ENCODE measurements at regions not wholly inside any gene's neighbourhood (a gene's known extent, or its start where the extent isn't known, plus 50 kb on each side); places are given as distances from the start of the nearest gene placed in this dataset.

- Histone ChIP-seq H3K79me2 (ENCODE audit: control insufficient read depth, insufficient read depth, low read length) (no peaks in the 10 kb centered on the region), H3K4me1 (ENCODE audit: control insufficient read depth, extremely low read depth, insufficient read depth, low read length) (no peaks in the 10 kb centered on the region), H4K20me1 (ENCODE audit: control insufficient read depth, extremely low read depth, insufficient read depth, low read length) (no peaks in the 10 kb centered on the region), H3K27me3 (ENCODE audit: control insufficient read depth, extremely low read depth, insufficient read depth, low read length) (no peaks in the 10 kb centered on the region), H3K9ac (ENCODE audit: control insufficient read depth, extremely low read depth, insufficient read depth, low read length) (no peak overlapping the region), H3K27ac (ENCODE audit: control insufficient read depth, insufficient read depth, low read length) (no peak overlapping the region), H3K9me1 (ENCODE audit: control insufficient read depth, extremely low read depth, insufficient read depth, low read length) (no peaks in the 10 kb centered on the region), H3K36me3 (ENCODE audit: control insufficient read depth in 2 of 2, extremely low read depth in 1 of 2, insufficient read depth in 2 of 2, low read length in 2 of 2) (no peaks in the 10 kb centered on the region), H3K9me3 (ENCODE audit: control insufficient read depth, low read depth, low read length) (no peaks in the 10 kb centered on the region), H3K4me2 (ENCODE audit: control insufficient read depth, extremely low read depth, insufficient read depth, low read depth, low read length) (no peak overlapping the region), H2AFZ (ENCODE audit: control insufficient read depth, low read length) (no peak overlapping the region), H3K4me3 (ENCODE audit: control insufficient read depth in 2 of 3, extremely low read depth in 1 of 3, insufficient read depth in 2 of 3, low read depth in 1 of 3, low read length in 3 of 3) (no peak overlapping the region)
- TF ChIP-seq CTCF (optimal IDR thresholded peaks at IDR 0.05 in 1 of 3, IDR thresholded peaks at IDR 0.05 in 1 of 3, conservative IDR thresholded peaks at IDR 0.05 in 1 of 3; ENCODE audit: extremely low read depth in 1 of 3, insufficient read depth in 2 of 3, low read length in 3 of 3), result no peak
- TF ChIP-seq EZH2 (IDR thresholded peaks at IDR 0.05; ENCODE audit: low read length), result no peak
- dilution Hi-C loops (cut with MboI; ENCODE audit: extremely low pct_ligation_motif_present, low sequenced_read_pairs), result no loop called here
- FAIRE-seq, result no peak
- no peak for DNase-seq (ENCODE audit: low read depth, low spot score)
Measured at GRCh38 chr7:85757348-85757747, 570.5 kb upstream of the SEMA3D start.

DNA sequence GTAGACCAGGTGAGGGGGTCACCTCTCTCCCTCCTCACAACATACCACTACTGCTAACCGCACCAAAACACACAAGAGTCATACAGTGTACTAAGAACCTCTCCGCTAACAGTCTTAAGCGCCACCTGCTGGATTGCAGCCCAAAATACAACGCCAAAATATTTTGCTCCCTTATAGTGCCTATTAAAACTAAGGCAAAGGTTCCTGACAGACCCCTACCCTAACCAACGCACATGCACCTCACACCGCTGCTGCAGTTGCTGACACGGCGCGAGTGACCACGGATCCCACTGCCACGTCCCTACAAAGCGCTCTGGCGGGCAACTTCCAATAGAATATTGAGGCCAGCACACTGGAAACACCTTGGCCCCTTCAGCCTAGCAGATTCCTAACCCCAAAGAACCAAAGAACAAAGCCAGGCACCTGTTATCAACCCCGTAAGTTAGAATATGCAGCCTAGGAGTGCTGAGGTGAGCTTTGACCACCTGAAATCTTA is 563.6 kb upstream of the SEMA3D start:
- Histone ChIP-seq H3K36me3 (ENCODE audit: control insufficient read depth in 2 of 2, extremely low read depth in 1 of 2, insufficient read depth in 2 of 2, low read length in 2 of 2) (no peaks in the 10 kb centered on the region), H3K79me2 (ENCODE audit: control insufficient read depth, insufficient read depth, low read length) (no peaks in the 10 kb centered on the region), H3K27ac (ENCODE audit: control insufficient read depth, insufficient read depth, low read length) (no peak overlapping the region), H3K4me2 (ENCODE audit: control insufficient read depth, extremely low read depth, insufficient read depth, low read depth, low read length) (no peak overlapping the region), H3K9ac (ENCODE audit: control insufficient read depth, extremely low read depth, insufficient read depth, low read length) (no peak overlapping the region), H2AFZ (ENCODE audit: control insufficient read depth, low read length) (no peak overlapping the region), H3K4me1 (ENCODE audit: control insufficient read depth, extremely low read depth, insufficient read depth, low read length) (no peaks in the 10 kb centered on the region), H3K9me3 (ENCODE audit: control insufficient read depth, low read depth, low read length) (no peaks in the 10 kb centered on the region), H3K27me3 (ENCODE audit: control insufficient read depth, extremely low read depth, insufficient read depth, low read length) (no peaks in the 10 kb centered on the region), H3K9me1 (ENCODE audit: control insufficient read depth, extremely low read depth, insufficient read depth, low read length) (no peaks in the 10 kb centered on the region), H4K20me1 (ENCODE audit: control insufficient read depth, extremely low read depth, insufficient read depth, low read length) (no peaks in the 10 kb centered on the region), H3K4me3 (ENCODE audit: control insufficient read depth in 2 of 3, extremely low read depth in 1 of 3, insufficient read depth in 2 of 3, low read depth in 1 of 3, low read length in 3 of 3) (no peak overlapping the region)
- no peak for DNase-seq (ENCODE audit: low read depth, low spot score)
- no peak for FAIRE-seq
- TF ChIP-seq CTCF (optimal IDR thresholded peaks at IDR 0.05 in 1 of 3, IDR thresholded peaks at IDR 0.05 in 1 of 3, conservative IDR thresholded peaks at IDR 0.05 in 1 of 3; ENCODE audit: extremely low read depth in 1 of 3, insufficient read depth in 2 of 3, low read length in 3 of 3) (peak; percentile 72 to 81 (median 72)), EZH2 (IDR thresholded peaks at IDR 0.05; ENCODE audit: low read length) (no peak)
- dilution Hi-C loops (cut with MboI; ENCODE audit: extremely low pct_ligation_motif_present, low sequenced_read_pairs), result no loop called here

Data from keratinocyte (primary cell).